WTC11 (cell line): ENCODE measurements at regions not wholly inside any gene's neighbourhood (a gene's known extent, or its start where the extent isn't known, plus 50 kb on each side); places are given as distances from the start of the nearest gene placed in this dataset.

Experiments
- ATAC-seq: fragments of 200-7000 bp; cut with Tn5 transposase; 2 replicates; pipeline ENCODE4 v1.10.0; 2021; ENCODE audit warnings: mild to moderate bottlenecking, moderate library complexity
- CTCF ChIA-PET: fragments of 300-600 bp; sonication (Branson Sonifier 250); formaldehyde crosslinking; loops from one replicate; lab custom pipeline; 2021; ENCODE audit warnings: antibody characterized with exemption; lab: Charles Lee
- POLR2A ChIA-PET: fragments of 350-600 bp; sonication (Branson Sonifier 250); formaldehyde crosslinking; loops from one replicate; lab custom pipeline; 2021; ENCODE audit warnings: antibody characterized with exemption; lab: Charles Lee
- DNase-seq: peaks from one replicate; pipeline ENCODE4 v3.0.0; 2021; ENCODE audit warnings: low spot score
- H3K27ac Mint-ChIP-seq: 2 replicates; pipeline ENCODE4 v1.8.0; 2021; ENCODE audit warnings: mixed read lengths
- H3K27me3 Mint-ChIP-seq: 2 replicates; pipeline ENCODE4 v1.8.0; 2021; ENCODE audit warnings: low read depth, mild to moderate bottlenecking, moderate library complexity, mixed read lengths
- H3K36me3 Mint-ChIP-seq: 2 replicates; pipeline ENCODE4 v1.8.0; 2021; ENCODE audit warnings: mixed read lengths
- H3K4me1 Mint-ChIP-seq: 2 replicates; pipeline ENCODE4 v1.8.0; 2022; ENCODE audit warnings: mixed read lengths
- H3K4me3 Mint-ChIP-seq: 2 replicates; pipeline ENCODE4 v1.8.0; 2021; ENCODE audit warnings: mild to moderate bottlenecking, moderate library complexity, mixed read lengths
- H3K9me3 Mint-ChIP-seq: 2 replicates; pipeline ENCODE4 v1.8.0; 2021; ENCODE audit warnings: mixed read lengths
- AR ChIP-seq: fragments of 250-450 bp; sonication (Bioruptor Pico); IDR thresholded peaks from 2 replicates; pipeline ENCODE4 v1.9.0; 2021; ENCODE audit warnings: mild to moderate bottlenecking
- ATF6 ChIP-seq: sonication (generic); formaldehyde crosslinking; IDR thresholded peaks from 2 replicates; pipeline ENCODE4 v1.8.1; 2023; ENCODE audit warnings: mild to moderate bottlenecking, missing genetic modification reagents
- CBFB ChIP-seq: sonication (generic); formaldehyde crosslinking; IDR thresholded peaks from 2 replicates; pipeline ENCODE4 v1.8.1; 2022; ENCODE audit warnings: mild to moderate bottlenecking, low read depth, missing genetic modification reagents
- CREB1 ChIP-seq: sonication (generic); formaldehyde crosslinking; IDR thresholded peaks from 2 replicates; pipeline ENCODE4 v1.8.0; 2023; ENCODE audit warnings: mild to moderate bottlenecking, missing genetic modification reagents
- CREM ChIP-seq: sonication (generic); formaldehyde crosslinking; IDR thresholded peaks from 2 replicates; pipeline ENCODE4 v1.8.1; 2022; ENCODE audit warnings: mild to moderate bottlenecking, missing genetic modification reagents, moderate library complexity
- EMX1 ChIP-seq: fragments of 250-450 bp; sonication (Bioruptor Pico); IDR thresholded peaks from 2 replicates; pipeline ENCODE4 v1.8.0; 2021; ENCODE audit warnings: mild to moderate bottlenecking
- ERG ChIP-seq: fragments of 250-450 bp; sonication (Bioruptor Pico); IDR thresholded peaks from 2 replicates; pipeline ENCODE4 v1.8.0; 2021; ENCODE audit warnings: mild to moderate bottlenecking
- ESRRA ChIP-seq: sonication (generic); formaldehyde crosslinking; IDR thresholded peaks from 2 replicates; pipeline ENCODE4 v1.8.1; 2022; ENCODE audit warnings: mild to moderate bottlenecking, missing genetic modification reagents, borderline replicate concordance
- FOXJ3 ChIP-seq: sonication (generic); formaldehyde crosslinking; IDR thresholded peaks from 2 replicates; pipeline ENCODE4 v1.9.0; 2021; ENCODE audit warnings: missing genetic modification reagents, mild to moderate bottlenecking, borderline replicate concordance
- FOXK1 ChIP-seq: sonication (generic); formaldehyde crosslinking; IDR thresholded peaks from 2 replicates; pipeline ENCODE4 v1.8.0; 2022; ENCODE audit warnings: mild to moderate bottlenecking, moderate library complexity, missing genetic modification reagents
- IRF1 ChIP-seq: sonication (generic); formaldehyde crosslinking; IDR thresholded peaks from 2 replicates; pipeline ENCODE4 v1.8.0; 2023; ENCODE audit warnings: missing genetic modification reagents
- JUN ChIP-seq: sonication (generic); formaldehyde crosslinking; IDR thresholded peaks from 2 replicates; pipeline ENCODE4 v1.8.0; 2023; ENCODE audit warnings: mild to moderate bottlenecking, missing genetic modification reagents
- MXD4 ChIP-seq: fragments of 250-450 bp; sonication (Bioruptor Pico); IDR thresholded peaks from 2 replicates; pipeline ENCODE4 v1.8.0; 2021; ENCODE audit warnings: mild to moderate bottlenecking, moderate library complexity, borderline replicate concordance
- NFATC4 ChIP-seq: fragments of 250-450 bp; sonication (Bioruptor Pico); IDR thresholded peaks from 2 replicates; pipeline ENCODE4 v1.9.0; 2021; ENCODE audit warnings: mild to moderate bottlenecking
- OVOL2 ChIP-seq: fragments of 250-450 bp; sonication (Bioruptor Pico); IDR thresholded peaks from 2 replicates; pipeline ENCODE4 v1.9.0; 2021; ENCODE audit warnings: mild to moderate bottlenecking, borderline replicate concordance
- PRDM15 ChIP-seq: sonication (generic); formaldehyde crosslinking; IDR thresholded peaks from 2 replicates; pipeline ENCODE4 v1.8.0; 2022; ENCODE audit warnings: missing genetic modification reagents
- RELA ChIP-seq: sonication (generic); formaldehyde crosslinking; IDR thresholded peaks from 2 replicates; pipeline ENCODE4 v1.8.1; 2022; ENCODE audit warnings: missing genetic modification reagents, mild to moderate bottlenecking, borderline replicate concordance
- SMAD3 ChIP-seq: sonication (generic); formaldehyde crosslinking; IDR thresholded peaks from 2 replicates; pipeline ENCODE4 v1.8.0; 2022; ENCODE audit warnings: missing genetic modification reagents, mild to moderate bottlenecking, borderline replicate concordance
- ZNF317 ChIP-seq: sonication (generic); formaldehyde crosslinking; IDR thresholded peaks from 2 replicates; pipeline ENCODE4 v1.8.1; 2023; ENCODE audit warnings: low read depth, mild to moderate bottlenecking, moderate library complexity, missing genetic modification reagents, borderline replicate concordance
- ZNF532 ChIP-seq: fragments of 250-450 bp; sonication (Bioruptor Pico); IDR thresholded peaks from 2 replicates; pipeline ENCODE4 v1.9.0; 2021; ENCODE audit warnings: mild to moderate bottlenecking, borderline replicate concordance
- ZNF671 ChIP-seq: fragments of 250-450 bp; sonication (Bioruptor Pico); IDR thresholded peaks from 2 replicates; pipeline ENCODE4 v1.8.0; 2021; ENCODE audit warnings: mild to moderate bottlenecking

GRCh38 chr4:129335818-129336217 lies 239.9 kb downstream of the C4orf33 start:
- Mint-ChIP-seq H3K27ac (no peak overlapping the region), H3K36me3 (no peaks in the 10 kb centered on the region), H3K4me1 (peaks cover 17% of the 10 kb centered on the region), H3K4me3 (no peak overlapping the region), H3K9me3 (peaks cover 4% of the 10 kb centered on the region), H3K27me3 (no peaks in the 10 kb centered on the region)
- ChIA-PET POLR2A (no interaction called here), CTCF (no interaction called here)
- DNase-seq (no peak), ATAC-seq (no peak)
- TF ChIP-seq AR (CRISPR knock-in tag) (no peak), JUN (CRISPR knock-in tag) (no peak), ZNF532 (no peak), ZNF671 (CRISPR knock-in tag) (no peak), SMAD3 (no peak), EMX1 (CRISPR knock-in tag) (no peak), NFATC4 (no peak), FOXJ3 (CRISPR knock-in tag) (no peak), ESRRA (CRISPR knock-in tag) (no peak), PRDM15 (CRISPR knock-in tag) (no peak), CREM (CRISPR knock-in tag) (no peak), FOXK1 (CRISPR knock-in tag) (no peak), CBFB (CRISPR knock-in tag) (no peak), CREB1 (CRISPR knock-in tag) (no peak)
- TF ChIP-seq, all 79 proteins: peak for 0

- DNase-seq, result no peak
- H3K27me3 Mint-ChIP-seq, result no peaks in the 10 kb centered on the region
- H3K27ac Mint-ChIP-seq, result peak overlapping the region; percentile 33; the same call in 1 of the 2 replicates
- H3K9me3 Mint-ChIP-seq, result peaks cover 4% of the 10 kb centered on the region
- peaks cover 17% of the 10 kb centered on the region for H3K4me1 Mint-ChIP-seq
- CTCF ChIA-PET, result no interaction called here
- peak; percentile 70 for ATAC-seq
- H3K4me3 Mint-ChIP-seq, result no peak overlapping the region
- POLR2A ChIA-PET, result no interaction called here
- no peaks in the 10 kb centered on the region for H3K36me3 Mint-ChIP-seq
- TF ChIP-seq OVOL2, result no peak
- TF ChIP-seq SMAD3, result no peak
- TF ChIP-seq IRF1 (CRISPR knock-in tag), result no peak
- TF ChIP-seq CREM (CRISPR knock-in tag), result no peak
- TF ChIP-seq ATF6 (CRISPR knock-in tag), result no peak
- TF ChIP-seq MXD4 (CRISPR knock-in tag), result no peak
- no peak for TF ChIP-seq ZNF317 (CRISPR knock-in tag)
- no peak for TF ChIP-seq ERG (CRISPR knock-in tag)
- TF ChIP-seq RELA, result no peak
These were observed 240.7 kb downstream of the C4orf33 start for GRCh38 chr4:129336457-129337227.
